GM12878 (cell line): ENCODE measurements at regions not wholly inside any gene's neighbourhood (a gene's known extent, or its start where the extent isn't known, plus 50 kb on each side); places are given as distances from the start of the nearest gene placed in this dataset.
A peak's percentile ranks its signal among the peaks of the same experiment; 100 is the strongest.

Source experiments
- ATAC-seq: fragments of 200-7000 bp; cut with Tn5 transposase; 3 replicates; pipeline ENCODE4 v1.9.1; 2020; ENCODE audit warnings: mild to moderate bottlenecking, moderate library complexity
- BruUV-seq: library from RNA; stranded (reverse); fragments of 400-500 nt; replicated peaks from 2 replicates; lab custom pipeline; 2021; lab: Mats Ljungman, UMichigan
- CTCF ChIA-PET: fragments of 300-600 bp; sonication (Branson Sonifier 250); formaldehyde crosslinking; extraction: SDS; loops from one replicate; lab custom pipeline; 2021; ENCODE audit warnings: inconsistent platforms; lab: Yijun Ruan, JAX
- POLR2A ChIA-PET: fragments of 350-600 bp; formaldehyde crosslinking; extraction: SDS; loops from one replicate; lab custom pipeline; 2021; ENCODE audit warnings: inconsistent platforms; lab: Charles Lee
- RAD21 ChIA-PET: fragments of 300-600 bp; sonication (Branson Sonifier 250); formaldehyde crosslinking; loops from one replicate; lab custom pipeline; 2023; ENCODE audit warnings: antibody characterized with exemption; ENCODE audit not compliant: unreplicated experiment; lab: Charles Lee
- SMC1A ChIA-PET: fragments of 300-600 bp; sonication (Branson Sonifier 250); formaldehyde crosslinking; loops from one replicate; lab custom pipeline; 2023; ENCODE audit not compliant: unreplicated experiment, uncharacterized antibody; lab: Charles Lee
- DNase-seq: peaks from one replicate; pipeline ENCODE4 v3.0.0-alpha.2; 2011; ENCODE audit warnings: low read depth, low spot score
- FAIRE-seq: peaks from 3 replicates; lab custom pipeline; 2011; peaks lifted over from hg19 to GRCh38; lab: Jason Lieb, UNC
- H2AFZ ChIP-seq: 2 replicates; pipeline ENCODE4 v1.6.0; 2011; ENCODE audit warnings: low read depth, low read length, control low read depth; ENCODE audit not compliant: control insufficient read depth
- H3K27ac ChIP-seq: 2 replicates; pipeline ENCODE4 v1.5.1; 2011; ENCODE audit warnings: control low read depth; ENCODE audit not compliant: control insufficient read depth, insufficient read depth
- H3K27me3 ChIP-seq, 2 experiments: replicated peaks in 1 of 2; 2 replicates each; pipeline versions ENCODE4 v1.6.0 to v1.6.1; 2011; ENCODE audit warnings: low read length in 1 of 2; ENCODE audit not compliant: control insufficient read depth in 2 of 2, insufficient read depth in 2 of 2
- H3K36me3 ChIP-seq, 2 experiments: 2 replicates each; pipeline ENCODE4 v1.5.1; 2011; ENCODE audit warnings: low read length in 1 of 2; ENCODE audit not compliant: control insufficient read depth in 2 of 2, insufficient read depth in 2 of 2
- H3K4me1 ChIP-seq: 2 replicates; pipeline ENCODE4 v1.6.1; 2011; ENCODE audit warnings: mild to moderate bottlenecking, low read length, moderate library complexity, mixed read lengths; ENCODE audit not compliant: control insufficient read depth, insufficient read depth
- H3K4me2 ChIP-seq: 2 replicates; pipeline ENCODE4 v1.6.0; 2011; ENCODE audit warnings: control low read depth; ENCODE audit not compliant: control insufficient read depth, insufficient read depth
- H3K4me3 ChIP-seq: fragments of 200-600 bp; sonication (generic); 2 replicates; pipeline ENCODE4 v1.5.1; 2016
- H3K79me2 ChIP-seq: 2 replicates; pipeline ENCODE4 v1.6.0; 2011; ENCODE audit warnings: low read length; ENCODE audit not compliant: control insufficient read depth, insufficient read depth
- H3K9ac ChIP-seq: 2 replicates; pipeline ENCODE4 v1.8.0; 2011; ENCODE audit warnings: low read length, control low read depth, mixed read lengths; ENCODE audit not compliant: control insufficient read depth, insufficient read depth
- H3K9me3 ChIP-seq: replicated peaks from 3 replicates; pipeline ENCODE4 v1.5.1; 2011; ENCODE audit warnings: mild to moderate bottlenecking, low read length; ENCODE audit not compliant: control insufficient read depth, insufficient read depth
- H4K20me1 ChIP-seq: 2 replicates; pipeline ENCODE4 v1.6.0; 2011; ENCODE audit not compliant: control insufficient read depth, insufficient read depth
- BHLHE40 ChIP-seq, 2 experiments: fragments of 450-650 bp in 1 of 2; IDR thresholded peaks; 2 replicates each; pipeline ENCODE4 v1.6.1; 2011 to 2017; ENCODE audit warnings: low read depth in 2 of 2, borderline replicate concordance in 1 of 2, improper control_type of control experiment in 1 of 2, low read length in 1 of 2, mild to moderate bottlenecking in 1 of 2
- BRCA1 ChIP-seq: IDR thresholded peaks from 2 replicates; pipeline ENCODE4 v1.6.1; 2011; ENCODE audit warnings: low read depth, low read length, improper control_type of control experiment
- FOXM1 ChIP-seq: IDR thresholded peaks from 2 replicates; pipeline ENCODE4 v1.6.1; 2012; ENCODE audit warnings: low read depth, mild to moderate bottlenecking, inconsistent platforms, low read length, moderate library complexity
- IKZF1 ChIP-seq: fragments of 450-650 bp; conservative IDR thresholded peaks from 2 replicates; pipeline ENCODE4 v1.6.1; 2017; ENCODE audit warnings: antibody characterized with exemption, mild to moderate bottlenecking
- KLF5 ChIP-seq: fragments of 450-650 bp; IDR thresholded peaks from 2 replicates; pipeline ENCODE4 v1.6.1; 2014; ENCODE audit warnings: mild to moderate bottlenecking; ENCODE audit not compliant: partially characterized antibody
- NFIC ChIP-seq: IDR thresholded peaks from 2 replicates; pipeline ENCODE4 v1.6.1; 2012; ENCODE audit warnings: low read depth, mild to moderate bottlenecking, inconsistent platforms, low read length, moderate library complexity
- POLR2AphosphoS2 ChIP-seq: IDR thresholded peaks from 2 replicates; pipeline ENCODE4 v1.6.1; 2011; ENCODE audit warnings: low read depth, mild to moderate bottlenecking, low read length, improper control_type of control experiment, moderate library complexity
- POLR2AphosphoS5 ChIP-seq: IDR thresholded peaks from 2 replicates; pipeline ENCODE4 v1.6.1; 2011; ENCODE audit warnings: mild to moderate bottlenecking, low read length, inconsistent platforms
- TBL1XR1 ChIP-seq: IDR thresholded peaks from 2 replicates; pipeline ENCODE4 v1.6.1; 2012; ENCODE audit warnings: low read depth, low read length, improper control_type of control experiment
- YY1 ChIP-seq: IDR thresholded peaks from 2 replicates; pipeline ENCODE4 v1.6.1; 2011; ENCODE audit warnings: low read depth, mild to moderate bottlenecking, low read length
- ZBTB40 ChIP-seq: fragments of 450-650 bp; IDR thresholded peaks from 2 replicates; pipeline ENCODE4 v1.6.1; 2016; ENCODE audit warnings: mild to moderate bottlenecking, moderate library complexity, borderline replicate concordance
- WGBS: methylation state at CpG from one replicate; pipeline ENCODE4 v1.1.6; 2016; ENCODE audit warnings: low lambda C conversion rate; ENCODE audit not compliant: insufficient replicate concordance, insufficient coverage; ENCODE audit errors: missing lambda C conversion rate; 5-methylcytosine and 5-hydroxymethylcytosine counted together
- in situ Hi-C: fragments of 300-500 bp; cut with MboI; formaldehyde crosslinking; loops from 9 replicates; pipeline ENCODE4 v1.14.3; 2018; ENCODE audit warnings: mixed read lengths
- intact Hi-C: fragments of 100-400 bp; cut with micrococcal nuclease; formaldehyde crosslinking; loops from one replicate; pipeline ENCODE4 v1.14.2; 2022; ENCODE audit not compliant: unreplicated experiment

- TF ChIP-seq ZBTB40 (peak; percentile 64; the same call in 1 of the 2 replicates), FOXM1 (no peak), YY1 (no peak), NFIC (0 out of 2 replicates have a peak, but pooled peaks have one; percentile 48)
- TF ChIP-seq, all 136 proteins: peak for 13
Measured at GRCh38 chr20:17878912-17879602, 89.5 kb downstream of the SNX5 start (continued).

- 79% methylated on average over 18 of the region's 18 CpGs for WGBS
- no peak; the same call in 1 of the 3 replicates for ATAC-seq
- intact Hi-C loops, result loop anchor here (5.0 kb wide), 1 partner anchor 196 kb away; the partner anchor contains the start of gene RRBP1
- TF ChIP-seq TBL1XR1 (no peak), BRCA1 (no peak), NFIC (no peak), KLF5 (no peak), POLR2AphosphoS2 (no peak), POLR2AphosphoS5 (no peak), IKZF1 (no peak), BHLHE40 (IDR thresholded peaks at IDR 0.05; ENCODE audit: borderline replicate concordance in 1 of 2, low read depth in 2 of 2, low read length in 1 of 2) (no peak), ZBTB40 (no peak)
Measured at GRCh38 chr20:17878069-17878911, 90.3 kb downstream of the SNX5 start.

More at GRCh38 chr20:17878069-17878911, 90.3 kb downstream of the SNX5 start:
- Histone ChIP-seq H3K4me3 (no peak overlapping the region), H3K4me1 (peaks cover 18% of the 10 kb centered on the region), H2AFZ (peak overlapping the region; percentile 6), H3K79me2 (no peaks in the 10 kb centered on the region), H3K27me3 (no peaks in the 10 kb centered on the region), H3K4me2 (peak overlapping the region; percentile 77), H3K36me3 (no peaks in the 10 kb centered on the region), H4K20me1 (no peaks in the 10 kb centered on the region), H3K27ac (peak overlapping the region; percentile 75), H3K9ac (peak overlapping the region; percentile 50; the same call in 1 of the 2 replicates), H3K9me3 (no peaks in the 10 kb centered on the region)
- BruUV-seq, result no TSS peak
- DNase-seq (no peak), FAIRE-seq (no peak)
- ChIA-PET RAD21 (interaction anchor here (0.7 to 1.5 kb wide), 2 partner anchors 16 to 21 kb away, joined by 3 to 5 read pairs; no protein-coding TSS in a partner anchor), SMC1A (interaction anchor here (1.3 kb wide), 1 partner anchor 21 kb away, joined by 3 read pairs; no protein-coding TSS in a partner anchor), POLR2A (interaction anchor here (1.0 to 1.3 kb wide), 2 partner anchors 17 to 22 kb away, joined by 3 to 4 read pairs; no protein-coding TSS in a partner anchor), CTCF (interaction anchor here (0.5 to 1.8 kb wide), 6 partner anchors 9 to 231 kb away, joined by 3 to 5 read pairs (median 4); no protein-coding TSS in a partner anchor)
- in situ Hi-C loops, result no loop called here
